ENCODE measurements at regions not wholly inside any gene's neighbourhood (a gene's known extent, or its start where the extent isn't known, plus 50 kb on each side); places are given as distances from the start of the nearest gene placed in this dataset.

GRCh38 chr12:115815924-115816323 lies 461.6 kb downstream of the MED13L start:
- no peak for TF ChIP-seq MAFK (IDR thresholded peaks at IDR 0.05; ENCODE audit: partially characterized antibody)
- no peak for TF ChIP-seq CTCF (IDR thresholded peaks at IDR 0.05)
- TF ChIP-seq REST (IDR thresholded peaks at IDR 0.05) = no peak
- TF ChIP-seq RAD21 (conservative IDR thresholded peaks at IDR 0.05 in 1 of 2, IDR thresholded peaks at IDR 0.05 in 1 of 2) = no peak
- TF ChIP-seq E2F6 (IDR thresholded peaks at IDR 0.05; ENCODE audit: borderline replicate concordance, low read depth) = no peak
- TF ChIP-seq MYC (IDR thresholded peaks at IDR 0.05; ENCODE audit: borderline replicate concordance, low read length) = no peak
- no peak for TF ChIP-seq POLR2A (IDR thresholded peaks at IDR 0.05; ENCODE audit: low read length)
- no peak for TF ChIP-seq CBX8 (IDR thresholded peaks at IDR 0.05)
- TF ChIP-seq FOSL2 (IDR thresholded peaks at IDR 0.05) = no peak
- no peak for TF ChIP-seq FOSL2 (CRISPR knock-in tag; IDR thresholded peaks at IDR 0.05)
- no peak for TF ChIP-seq PHF8 (IDR thresholded peaks at IDR 0.05; ENCODE audit: borderline replicate concordance, low read depth)
- no peak for TF ChIP-seq JUN (IDR thresholded peaks at IDR 0.05)
- no peak for TF ChIP-seq JUNB (IDR thresholded peaks at IDR 0.05)
- TF ChIP-seq HOXA7 (CRISPR knock-in tag; IDR thresholded peaks at IDR 0.05) = no peak

Data from A549 (cell line).